GM18507 (cell line): ENCODE measurements at regions not wholly inside any gene's neighbourhood (a gene's known extent, or its start where the extent isn't known, plus 50 kb on each side); places are given as distances from the start of the nearest gene placed in this dataset.
"Not testable (repeated sequence)": the region's sequence is repeated elsewhere in the genome, so short reads cannot be mapped to it uniquely, and the experiment has no call there.

ENCODE experiments used
- DNase-seq: peaks from one replicate; pipeline ENCODE4 v3.0.0; 2011; ENCODE audit warnings: low read depth; ENCODE audit not compliant: insufficient read length; ENCODE audit errors: extremely low spot score
- FAIRE-seq: peaks from 2 replicates; lab custom pipeline; 2011; peaks lifted over from hg19 to GRCh38; lab: Jason Lieb, UNC

DNA sequence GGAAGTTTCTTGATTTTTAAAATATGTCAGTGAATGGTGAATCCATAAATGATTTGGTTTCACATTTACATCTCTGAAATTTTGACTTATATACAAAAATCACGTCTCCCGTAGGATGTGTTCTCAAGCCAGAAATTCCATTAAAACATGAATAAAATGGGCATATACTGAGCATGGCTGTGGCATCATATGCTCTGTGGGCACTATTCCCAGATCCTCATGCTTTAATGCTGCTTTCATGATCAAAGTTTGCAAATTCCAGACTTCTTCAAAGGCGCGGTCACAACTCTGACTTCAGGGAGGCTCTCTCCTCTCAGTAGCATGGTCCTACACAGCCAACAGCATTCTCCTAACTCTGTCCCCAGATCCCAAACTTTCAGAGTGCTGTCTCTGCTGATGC is 723.2 kb downstream of the TAF11L14 start:
- DNase-seq: no peak

DNA sequence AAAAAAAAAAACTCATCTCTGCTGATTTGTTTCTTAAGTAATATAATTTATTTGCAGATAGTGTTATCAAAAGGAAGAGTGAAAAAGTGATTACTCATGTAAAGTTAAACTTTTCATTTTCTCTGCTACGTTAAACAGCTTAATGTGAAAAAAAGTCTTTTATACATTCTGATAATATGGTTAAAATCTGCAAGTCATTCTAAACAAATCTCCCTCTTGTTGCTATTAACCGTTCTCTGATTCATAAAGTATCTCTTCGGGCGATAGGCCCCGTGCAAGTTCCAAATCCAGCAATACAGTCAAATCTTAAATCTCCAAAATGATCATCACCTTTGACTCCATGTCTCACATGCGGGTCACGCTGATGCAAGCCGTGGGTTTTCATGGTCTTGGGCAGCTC is 732.0 kb downstream of the TAF11L14 start:
- DNase-seq (no peak), FAIRE-seq (no peak)

More for the DNA sequence above, 723.2 kb downstream of the TAF11L14 start:
- no peak for FAIRE-seq

DNA sequence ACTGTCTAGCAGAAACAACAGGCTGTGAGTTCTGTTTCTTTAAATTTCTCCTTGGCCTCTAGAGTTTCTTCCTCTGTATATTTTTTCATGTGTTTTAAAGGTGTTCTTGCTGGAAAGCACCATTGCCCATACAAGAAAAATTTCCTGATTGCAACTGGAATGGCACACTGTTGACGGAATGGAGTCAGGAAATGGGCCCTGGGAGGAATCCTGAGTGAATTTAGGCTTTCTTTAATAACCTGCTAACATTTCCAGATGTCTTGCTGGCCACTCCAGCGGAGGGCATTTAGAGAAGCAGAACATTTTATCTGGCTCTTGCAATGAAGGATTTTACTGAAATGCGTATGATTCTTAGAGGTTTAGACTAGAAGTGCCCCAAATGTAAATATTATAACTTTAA is 736.3 kb downstream of the TAF11L14 start:
- DNase-seq (no peak), FAIRE-seq (no peak)

DNA sequence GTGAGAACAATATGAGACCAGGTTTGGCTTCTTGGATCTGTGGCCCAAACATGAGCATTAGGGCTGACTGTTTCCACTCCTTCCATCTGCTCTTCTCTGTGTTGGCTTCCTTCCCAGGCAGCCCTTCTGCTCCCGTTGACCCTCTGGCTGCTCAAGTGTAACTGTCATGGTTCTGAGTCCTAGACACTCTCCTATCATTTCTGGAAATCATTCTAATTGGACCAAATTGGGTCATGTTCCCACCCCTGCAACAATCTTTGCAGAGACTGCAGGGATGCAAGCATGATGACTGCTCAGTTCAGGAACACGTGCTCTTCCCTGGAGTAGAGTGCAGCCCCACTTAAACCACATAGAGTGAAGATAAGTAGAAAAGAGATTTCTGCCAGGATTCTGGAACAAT is 741.4 kb downstream of the TAF11L14 start:
- DNase-seq: no peak
- no peak for FAIRE-seq

DNA sequence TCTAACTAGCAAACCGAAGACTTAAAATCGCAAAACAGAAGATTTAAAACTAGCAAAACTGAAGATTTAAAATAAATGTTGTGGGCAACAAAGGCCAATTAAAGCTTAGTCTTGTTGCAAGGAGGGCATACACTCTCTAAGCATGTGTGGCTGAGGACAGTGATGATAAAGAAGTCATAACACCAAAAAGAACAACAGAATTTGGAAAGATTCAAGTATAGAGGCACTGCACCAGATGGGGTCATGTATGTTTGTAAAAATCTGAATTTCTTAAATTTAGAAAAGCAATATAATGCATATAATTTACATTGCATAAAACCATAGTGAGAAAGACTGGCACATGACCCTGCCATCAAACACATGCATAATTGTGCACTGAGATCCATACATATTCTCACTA is 743.8 kb downstream of the TAF11L14 start:
- DNase-seq (no peak), FAIRE-seq (no peak)

DNA sequence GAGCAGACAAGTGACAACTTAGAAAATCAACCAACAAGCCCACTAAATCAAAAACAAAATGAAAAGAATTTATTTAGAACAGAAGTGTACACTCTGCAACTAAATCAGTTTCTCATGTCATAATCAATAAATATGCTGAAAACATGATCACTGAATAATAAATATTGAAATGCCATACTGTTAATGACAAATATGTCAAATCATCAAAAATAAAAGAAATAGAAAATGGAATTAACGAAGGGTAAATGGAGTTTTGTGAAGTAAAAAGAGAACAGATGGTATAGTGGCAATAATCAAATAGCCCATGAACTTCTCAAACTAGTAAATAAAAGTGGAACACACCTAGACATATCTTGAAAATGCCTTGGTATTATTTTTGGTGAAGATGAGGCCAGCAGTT is 744.9 kb downstream of the TAF11L14 start:
- DNase-seq (no peak), FAIRE-seq (no peak)

DNA sequence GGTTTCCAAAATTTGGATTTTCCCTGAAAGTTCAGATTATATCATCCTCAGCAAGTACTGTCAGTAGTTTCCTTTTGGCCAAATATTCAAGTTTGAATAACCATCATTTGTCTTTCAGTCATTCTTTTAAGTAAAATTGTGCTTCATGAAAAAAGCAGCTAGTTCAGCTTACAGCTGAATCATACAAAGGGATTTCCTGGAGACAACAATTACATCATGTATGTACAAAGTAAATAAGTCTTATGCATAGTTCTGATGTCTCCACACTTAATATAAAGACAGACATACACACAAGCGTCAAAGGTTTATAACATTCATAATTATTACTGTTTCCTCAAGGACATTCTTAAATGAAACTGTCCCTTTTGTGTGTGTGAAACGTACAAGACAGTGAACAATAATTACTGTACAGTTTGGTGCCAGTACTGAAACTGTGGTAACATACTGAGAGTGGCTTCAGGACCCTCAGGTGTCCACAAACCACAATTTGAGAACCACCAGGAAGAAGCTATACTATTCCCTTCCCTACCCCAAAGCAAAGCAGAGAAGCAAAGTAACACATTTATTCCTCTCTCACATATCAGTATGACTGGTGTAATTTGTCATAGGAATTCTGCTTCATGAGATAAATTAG is 746.6 kb downstream of the TAF11L14 start:
- DNase-seq (no peak), FAIRE-seq (no peak)

DNA sequence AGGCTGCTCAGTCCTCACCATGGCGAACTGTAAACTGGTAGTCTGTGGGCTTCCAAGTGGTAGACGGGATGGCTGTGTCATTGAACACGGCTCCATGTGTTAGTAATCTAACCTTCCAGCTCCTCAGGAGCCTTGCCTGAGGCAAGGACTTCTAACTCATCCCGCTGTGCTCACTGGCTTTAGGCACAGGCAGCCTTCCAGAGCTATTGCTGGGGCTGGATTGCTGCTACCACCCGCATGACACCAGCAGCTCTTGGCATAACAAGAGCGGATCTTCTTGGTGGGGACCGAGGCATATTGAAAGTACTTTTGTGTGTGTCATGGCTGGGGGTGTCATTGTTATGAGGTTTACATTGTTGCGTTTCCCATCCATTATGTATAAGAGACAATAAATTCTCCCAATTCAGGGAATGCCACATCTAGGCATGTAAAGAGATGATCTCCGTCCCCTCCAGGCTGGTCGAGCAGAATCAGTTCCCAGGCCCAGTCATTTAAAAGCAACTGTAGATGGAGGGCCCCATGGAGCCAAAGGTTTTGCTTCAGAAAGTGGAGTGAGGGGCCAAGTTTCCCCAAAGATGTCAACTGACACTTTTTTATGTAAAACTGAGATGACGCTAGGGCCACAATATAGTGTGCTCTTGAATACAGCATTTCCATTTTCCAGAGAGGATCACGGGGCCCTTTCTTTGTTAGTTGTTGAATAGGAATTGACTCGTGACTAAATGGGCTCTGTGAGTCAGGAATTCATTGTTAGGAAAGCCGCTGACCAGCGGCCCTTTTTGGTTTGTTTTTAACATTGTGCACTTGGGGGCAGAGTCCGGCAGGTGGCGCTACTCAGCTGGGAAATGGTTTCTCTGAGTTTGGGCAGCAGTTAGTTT is 759.5 kb downstream of the TAF11L14 start:
- FAIRE-seq (peak; percentile 64), DNase-seq (no peak)

DNA sequence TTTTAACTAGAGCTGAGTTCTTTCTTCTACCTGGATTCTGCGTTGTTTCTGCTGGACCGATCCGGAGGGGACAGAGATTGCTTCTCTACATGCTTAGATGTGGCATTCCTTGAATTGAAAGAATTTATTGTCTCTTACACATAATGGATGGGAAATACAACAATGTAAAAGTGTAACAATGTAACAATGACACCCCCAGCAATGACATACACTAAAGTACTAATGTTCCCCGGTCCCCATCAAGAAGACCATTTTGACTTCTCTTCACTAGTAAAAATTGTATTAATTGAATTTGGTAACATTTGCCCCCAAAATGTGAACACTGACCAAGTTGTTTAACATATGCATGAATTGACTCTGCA is 760.2 kb downstream of the TAF11L14 start:
- no peak for FAIRE-seq

DNA sequence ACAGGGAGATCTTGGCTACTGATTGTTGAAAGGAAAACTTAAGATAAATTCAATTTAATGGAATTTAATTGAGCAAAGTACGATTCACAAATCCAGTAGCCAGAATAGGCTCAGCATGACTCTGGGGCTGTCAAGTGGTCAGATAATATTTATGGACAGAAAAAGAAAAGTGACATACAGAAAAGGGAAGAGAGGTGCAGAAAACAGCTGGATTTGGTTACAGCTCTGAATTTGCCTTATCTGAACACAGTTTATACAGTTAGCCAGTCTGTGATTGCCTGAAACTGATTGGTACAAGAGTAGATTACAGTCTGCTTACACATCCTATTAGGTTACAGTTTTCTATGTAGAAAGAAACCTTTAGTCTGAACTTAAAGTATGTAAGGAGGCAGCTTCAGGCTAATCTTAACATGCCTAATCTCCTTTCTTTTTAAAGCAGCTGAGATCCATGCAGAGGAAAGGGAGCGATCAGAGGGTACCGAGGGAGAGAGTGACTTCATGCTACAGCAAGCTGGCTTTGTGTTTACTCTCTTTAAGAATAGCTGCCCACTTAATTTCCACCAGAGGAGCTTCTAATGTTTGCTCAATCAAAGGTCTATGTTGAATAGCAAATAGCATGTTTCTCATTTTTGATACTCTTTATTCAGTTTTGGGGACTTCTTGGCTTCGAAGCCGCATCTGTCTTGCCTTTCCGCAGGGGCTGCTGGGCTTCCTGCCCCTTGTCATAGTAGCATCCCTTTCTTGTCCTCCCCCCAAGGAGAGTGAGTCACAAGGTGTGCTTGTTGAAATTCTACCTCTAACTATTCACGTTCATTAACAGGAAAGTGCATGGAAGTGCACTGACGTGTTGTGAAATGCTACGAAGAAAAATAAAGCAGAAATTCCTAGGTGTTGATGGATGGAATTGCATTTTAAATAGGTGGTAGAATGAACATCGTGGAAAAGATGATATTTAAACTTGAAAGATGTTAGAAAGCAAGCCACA is 761.2 kb downstream of the TAF11L14 start:
- FAIRE-seq (no peak), DNase-seq (no peak)

More for the DNA sequence above, 760.2 kb downstream of the TAF11L14 start:
- no peak for DNase-seq

DNA sequence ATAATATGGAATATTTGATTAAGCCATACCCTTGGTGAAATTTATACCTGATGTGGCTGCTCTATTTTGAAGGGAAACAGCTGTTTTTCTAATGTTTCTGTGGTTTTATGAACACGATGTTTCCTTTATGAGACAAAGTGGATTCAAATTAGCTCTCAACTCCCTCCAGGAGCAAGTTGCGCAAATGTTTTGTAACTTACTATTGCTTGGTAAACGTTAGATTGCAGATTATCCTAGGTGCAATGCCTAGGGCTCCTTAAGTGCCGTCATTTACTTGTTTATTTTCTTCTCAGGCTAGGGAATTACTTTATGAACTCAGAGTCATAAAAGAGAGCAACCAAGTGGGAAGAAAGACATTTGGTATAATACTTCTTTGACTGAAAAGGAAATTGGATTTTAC is 763.1 kb downstream of the TAF11L14 start:
- DNase-seq: no peak

DNA sequence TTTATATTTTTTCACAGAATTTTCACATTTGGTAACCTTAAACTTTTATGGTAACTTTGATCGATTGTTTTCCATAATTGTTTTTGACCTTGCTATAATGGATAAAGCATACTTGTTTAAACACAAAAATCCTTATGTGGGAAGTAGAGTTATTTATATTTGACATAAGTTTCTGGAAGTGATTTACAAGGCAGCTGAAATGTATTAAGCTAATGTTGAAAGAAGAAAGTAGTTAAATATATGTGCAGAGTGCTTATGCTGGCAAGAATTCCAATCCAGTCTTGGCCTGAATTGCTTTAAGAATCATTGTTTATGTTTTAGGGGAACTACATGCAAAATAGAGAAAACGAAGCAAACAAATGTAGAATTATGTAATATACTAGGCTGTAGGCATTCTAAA is 763.6 kb downstream of the TAF11L14 start:
- DNase-seq: no peak
- no peak for FAIRE-seq

More for the DNA sequence above, 763.1 kb downstream of the TAF11L14 start:
- FAIRE-seq: no peak

DNA sequence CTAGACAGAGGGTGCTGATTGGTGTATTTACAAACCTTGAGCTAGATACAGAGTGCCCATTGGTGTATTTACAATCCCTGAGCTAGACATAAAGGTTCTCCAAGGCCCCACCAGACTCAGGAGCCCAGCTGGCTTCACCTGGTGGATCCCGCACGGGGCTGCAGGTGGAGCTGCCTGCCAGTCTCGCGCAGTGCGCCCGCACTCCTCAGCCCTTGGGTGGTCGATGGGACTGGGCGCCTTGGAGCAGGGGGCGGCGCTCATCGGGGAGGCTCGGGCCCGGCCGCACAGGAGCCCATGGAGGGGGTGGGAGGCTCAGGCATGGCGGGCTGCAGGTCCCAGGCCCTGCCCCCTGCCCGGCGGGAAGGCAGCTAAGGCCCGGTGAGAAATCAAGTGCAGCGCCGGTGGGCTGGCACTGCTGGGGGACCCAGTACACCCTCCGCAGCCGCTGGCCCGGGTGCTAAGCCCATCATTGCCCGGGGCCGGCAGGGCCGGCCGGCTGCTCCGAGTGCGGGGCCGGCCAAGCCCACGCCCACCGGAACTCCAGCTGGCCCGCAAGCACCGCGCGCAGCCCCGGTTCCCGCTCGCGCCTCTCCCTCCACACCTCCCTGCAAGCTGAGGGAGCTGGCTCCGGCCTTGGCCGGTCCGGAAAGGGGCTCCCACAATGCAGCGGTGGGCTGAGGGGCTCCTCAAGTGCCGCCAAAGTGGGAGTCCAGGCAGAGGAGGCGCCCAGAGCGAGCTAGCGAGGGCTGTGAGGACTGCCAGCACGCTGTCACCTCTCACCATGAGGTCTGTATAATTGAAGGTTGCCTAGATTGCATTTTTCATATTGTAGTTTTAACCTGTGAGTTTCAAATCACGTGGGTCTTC is 765.4 kb downstream of the TAF11L14 start:
- not testable (repeated sequence) for FAIRE-seq

DNA sequence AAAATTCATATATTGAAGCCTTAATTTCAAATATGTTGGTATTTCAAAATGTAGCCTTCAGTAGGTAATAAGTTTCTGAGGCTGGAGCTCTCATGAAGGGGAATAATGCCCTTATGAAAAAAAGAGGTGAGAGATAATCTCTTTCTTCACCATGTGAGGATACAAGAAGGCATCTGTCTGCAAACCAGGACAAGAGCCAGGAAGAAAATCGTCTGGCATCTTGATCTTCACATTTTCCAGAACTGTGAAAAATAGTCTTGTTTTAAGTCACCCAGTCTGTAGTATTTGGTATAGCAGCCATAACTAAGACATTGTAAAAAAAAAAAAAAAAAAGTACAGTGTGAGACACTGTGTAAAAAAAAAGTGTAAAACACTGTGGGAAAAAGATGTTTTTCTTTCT is 768.9 kb downstream of the TAF11L14 start:
- no peak for DNase-seq
- no peak for FAIRE-seq

More for the DNA sequence above, 765.4 kb downstream of the TAF11L14 start:
- DNase-seq: not testable (repeated sequence)

DNA sequence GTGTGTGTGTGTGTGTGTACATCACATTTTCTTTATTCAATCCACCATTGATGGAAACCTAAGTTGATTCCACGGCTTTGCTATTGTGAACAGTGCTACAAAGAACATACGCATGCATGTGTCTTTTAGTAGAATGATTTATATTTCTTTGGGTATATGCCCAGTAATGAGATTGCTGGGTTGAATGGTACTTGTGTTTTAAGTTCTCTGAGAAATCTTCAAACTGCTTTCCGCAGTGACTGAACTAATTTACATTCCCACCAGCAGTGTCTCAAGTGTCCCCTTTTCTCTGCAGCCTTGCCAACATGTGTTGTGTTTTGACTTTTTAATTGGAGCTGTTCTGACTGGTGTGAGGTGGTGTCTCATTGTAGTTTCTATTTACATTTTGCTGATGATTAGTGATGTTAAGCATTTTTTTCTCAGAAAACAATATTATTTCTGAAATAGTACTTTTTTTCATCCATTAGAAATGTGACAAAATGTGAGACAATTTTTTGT is 769.7 kb downstream of the TAF11L14 start:
- FAIRE-seq (no peak), DNase-seq (no peak)

DNA sequence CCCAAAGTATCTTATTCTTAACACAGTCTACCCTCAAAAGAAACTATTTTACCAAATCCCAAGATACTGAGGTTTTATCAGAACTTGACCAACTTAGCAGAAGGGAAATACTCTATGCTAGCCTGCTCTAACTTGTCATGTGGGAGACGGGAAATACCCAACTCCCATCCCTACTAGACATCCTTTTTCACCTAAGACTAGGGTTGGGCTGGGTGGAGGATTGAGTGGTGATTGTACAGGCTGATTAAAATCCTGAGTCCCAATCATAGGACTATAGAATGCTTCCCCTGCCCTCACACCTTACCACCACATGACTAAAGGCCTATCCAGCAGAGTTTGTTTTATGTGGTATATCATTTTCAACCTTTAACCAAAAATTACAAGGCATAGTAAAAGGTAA is 786.5 kb downstream of the TAF11L14 start:
- DNase-seq (no peak), FAIRE-seq (no peak)

DNA sequence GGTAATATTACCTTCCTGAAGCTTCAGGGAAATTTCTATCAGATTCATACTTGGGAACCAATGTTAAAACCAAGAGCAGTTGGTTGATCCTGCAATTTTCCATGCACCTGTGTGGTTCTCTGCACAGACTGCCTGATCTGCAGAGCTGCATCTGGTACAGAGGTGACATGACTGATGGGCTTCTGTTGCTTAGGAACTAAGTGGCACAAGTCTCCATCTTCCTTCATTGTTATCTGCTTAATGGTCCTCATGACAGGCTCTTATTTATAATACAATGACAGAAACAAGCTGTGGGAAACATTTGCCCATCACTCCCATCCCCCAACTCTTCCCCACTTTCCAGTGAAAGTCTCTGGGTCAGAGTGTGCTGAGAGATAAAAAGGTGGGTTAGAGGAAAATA is 799.1 kb downstream of the TAF11L14 start:
- no peak for DNase-seq
- FAIRE-seq: no peak

DNA sequence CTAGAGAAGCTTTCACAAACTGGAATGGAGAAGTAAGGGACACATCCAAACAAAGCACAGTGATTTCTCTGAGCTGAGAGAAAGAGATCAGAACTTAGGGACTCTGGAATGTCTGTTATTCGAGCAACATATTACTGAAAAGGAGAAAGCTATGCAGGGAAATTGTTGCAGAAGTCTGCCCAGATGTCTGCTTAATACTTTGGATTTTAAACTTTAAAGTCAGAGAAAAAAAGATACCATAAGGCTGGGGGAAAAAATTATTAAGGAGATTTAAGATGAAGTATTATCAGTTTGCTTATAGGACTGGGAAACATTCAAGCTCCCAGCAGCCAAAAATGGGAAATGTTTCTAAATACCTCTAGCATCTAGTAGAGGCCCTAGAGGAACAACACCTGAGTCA is 803.9 kb downstream of the TAF11L14 start:
- FAIRE-seq (no peak), DNase-seq (no peak)

DNA sequence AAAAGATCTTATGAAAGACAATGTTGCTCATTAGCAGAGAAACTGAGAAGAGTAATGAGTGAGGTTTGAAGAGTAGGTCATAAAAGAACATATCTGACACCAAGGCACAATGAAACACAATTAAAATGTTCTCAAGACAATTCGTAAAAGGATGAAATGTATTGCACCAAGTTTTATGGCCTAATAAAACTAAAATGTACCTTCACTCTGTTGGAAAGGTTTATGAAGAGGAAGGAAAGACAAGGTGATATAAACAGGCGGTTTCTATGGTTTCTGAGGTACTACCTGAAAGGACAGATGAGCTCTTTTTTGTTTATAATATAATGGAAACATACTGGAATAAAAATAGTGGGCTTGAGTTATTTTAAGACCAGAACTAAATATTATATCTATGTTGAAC is 821.3 kb downstream of the TAF11L14 start:
- DNase-seq (no peak), FAIRE-seq (no peak)
